COLO668 (cell line): ENCODE measurements at regions not wholly inside any gene's neighbourhood (a gene's known extent, or its start where the extent isn't known, plus 50 kb on each side); places are given as distances from the start of the nearest gene placed in this dataset.
A peak's percentile ranks its signal among the peaks of the same experiment; 100 is the strongest.
"Not testable (repeated sequence)": the region's sequence is repeated elsewhere in the genome, so short reads cannot be mapped to it uniquely, and the experiment has no call there.

Source experiments
- DNase-seq: peaks from one replicate; lab custom pipeline; 2025; ENCODE audit not compliant: unreplicated experiment; lab: John Stamatoyannopoulos, UW

DNA sequence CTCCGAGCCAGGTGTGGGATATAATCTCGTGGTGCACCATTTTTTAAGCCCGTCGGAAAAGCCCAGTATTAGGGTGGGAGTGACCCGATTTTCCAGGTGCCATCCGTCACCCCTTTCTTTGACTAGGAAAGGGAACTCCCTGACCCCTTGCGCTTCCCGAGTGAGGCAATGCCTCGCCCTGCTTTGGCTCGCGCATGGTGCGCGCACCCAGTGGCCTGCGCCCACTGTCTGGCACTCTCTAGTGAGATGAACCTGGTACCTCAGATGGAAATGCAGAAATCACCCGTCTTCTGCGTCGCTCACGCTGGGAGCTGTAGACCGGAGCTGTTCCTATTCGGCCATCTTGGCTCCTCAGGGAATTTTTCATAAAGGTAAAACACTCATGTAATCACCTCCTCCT, 63.9 kb downstream of the RWDD3 start:
- not testable (repeated sequence) for DNase-seq

DNA sequence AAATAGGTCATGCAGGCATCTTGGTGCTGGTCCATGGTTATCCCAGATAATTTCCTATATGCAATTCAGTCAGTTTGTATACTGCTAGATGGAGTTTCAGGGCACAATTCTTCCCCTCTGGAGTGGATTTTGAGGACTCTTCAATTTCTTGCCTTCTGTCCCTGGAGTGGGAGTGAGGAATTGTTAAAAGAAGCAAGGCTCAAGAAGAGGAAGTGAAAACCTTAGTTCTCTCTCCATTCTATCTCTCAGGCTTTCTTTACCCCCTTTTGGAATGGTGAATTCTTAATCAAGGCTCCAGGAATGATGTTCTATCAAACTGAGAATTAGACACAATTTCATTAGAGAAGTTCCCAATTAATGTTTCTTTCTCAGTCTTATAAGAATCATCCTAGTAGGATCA, 67.1 kb downstream of the RWDD3 start:
- no peak for DNase-seq

- DNase-seq, result no peak
These were observed 67.6 kb downstream of the RWDD3 start for GRCh38 chr1:95301614-95302013.

- no peak for DNase-seq
These were observed 70.8 kb downstream of the RWDD3 start for GRCh38 chr1:95304803-95305202.

DNA sequence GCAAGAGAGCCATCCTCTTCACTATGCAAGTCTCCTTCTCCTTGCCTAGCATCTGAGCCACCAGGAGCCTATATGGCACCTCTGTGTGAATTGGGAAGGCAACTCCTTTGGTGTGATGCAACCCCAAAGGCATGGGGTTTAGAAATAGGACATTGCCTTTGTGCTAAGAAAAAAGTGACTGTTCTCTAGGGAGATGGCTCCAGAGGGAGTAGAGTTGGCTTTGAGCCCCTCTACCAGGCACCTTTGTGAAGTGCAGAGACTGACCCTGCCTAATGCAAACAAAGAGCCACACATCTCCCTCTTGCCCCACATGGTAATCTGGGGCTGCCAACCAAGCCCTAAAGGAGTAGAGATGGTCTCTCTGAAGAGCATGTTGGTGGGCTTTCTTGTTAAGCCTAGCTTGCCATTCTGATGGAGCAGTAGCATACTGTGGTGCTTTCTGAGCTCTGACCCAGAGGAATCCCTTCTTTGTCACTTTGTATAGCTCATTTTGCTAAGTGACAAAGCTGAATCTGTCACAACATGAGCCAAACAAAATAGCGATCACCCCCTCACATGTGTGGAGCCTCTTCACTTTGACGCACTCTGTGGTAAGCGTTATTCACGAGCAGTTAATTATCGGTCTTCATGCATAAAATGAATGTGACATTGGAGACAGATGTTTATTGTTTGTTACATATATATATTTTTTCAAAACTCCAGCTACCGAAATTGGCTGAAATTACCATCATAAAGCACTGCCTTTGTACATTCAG, 74.4 kb downstream of the RWDD3 start:
- no peak for DNase-seq

GRCh38 chr1:95309031-95309471, 75.0 kb downstream of the RWDD3 start:
- peak; percentile 34 for DNase-seq

DNA sequence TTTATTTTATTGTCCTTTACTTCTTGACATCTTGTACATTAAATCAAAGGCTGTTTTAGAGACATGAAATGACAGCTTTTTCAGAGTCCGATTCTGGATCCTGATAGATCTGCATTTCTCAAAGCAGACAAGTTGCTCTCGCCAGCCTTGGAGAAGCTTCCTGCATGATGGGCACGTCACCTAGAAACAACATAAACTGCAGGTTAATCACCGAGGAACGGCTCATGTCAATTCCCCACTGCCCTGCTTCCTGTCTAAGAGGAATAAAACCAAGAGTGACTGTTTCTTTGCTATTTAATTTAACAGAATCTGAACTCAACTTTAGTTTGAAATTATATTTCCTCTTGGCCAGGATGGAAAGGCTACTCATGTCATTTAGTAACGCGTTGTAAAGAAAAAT, 77.0 kb downstream of the RWDD3 start:
- no peak for DNase-seq

- no peak for DNase-seq
These were observed 77.8 kb downstream of the RWDD3 start for GRCh38 chr1:95311762-95312161.

- DNase-seq, result no peak
These were observed 78.2 kb downstream of the RWDD3 start for GRCh38 chr1:95312181-95312580.

GRCh38 chr1:95313527-95313926, 79.5 kb downstream of the RWDD3 start:
- no peak for DNase-seq

- no peak for DNase-seq
These were observed 87.5 kb downstream of the RWDD3 start for GRCh38 chr1:95321531-95321930.

- no peak for DNase-seq
These were observed 89.1 kb downstream of the RWDD3 start for GRCh38 chr1:95323123-95323522.

- DNase-seq, result no peak
These were observed 91.3 kb downstream of the RWDD3 start for GRCh38 chr1:95325349-95325748.

DNA sequence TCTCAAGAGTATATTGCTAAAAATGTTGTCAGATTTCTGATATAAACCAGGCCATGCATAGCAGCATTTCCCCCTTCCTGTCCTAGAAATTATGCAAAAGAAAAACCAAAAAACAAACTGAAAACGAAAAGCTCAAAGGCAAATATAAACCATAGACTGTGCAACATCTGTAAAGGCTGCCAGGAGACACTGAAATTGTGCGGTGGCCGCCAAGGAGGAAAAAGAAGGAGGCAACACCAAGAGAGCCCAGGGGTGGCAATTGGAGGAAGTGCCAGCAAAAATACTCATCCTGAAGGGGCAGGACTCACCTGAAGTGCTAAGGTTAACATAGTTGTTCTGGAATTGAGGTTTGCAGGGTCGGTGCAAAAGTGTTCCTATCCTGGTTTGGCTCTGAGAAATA, 92.0 kb downstream of the RWDD3 start:
- no peak for DNase-seq

GRCh38 chr1:95332754-95333153, 98.7 kb downstream of the RWDD3 start:
- no peak for DNase-seq

DNA sequence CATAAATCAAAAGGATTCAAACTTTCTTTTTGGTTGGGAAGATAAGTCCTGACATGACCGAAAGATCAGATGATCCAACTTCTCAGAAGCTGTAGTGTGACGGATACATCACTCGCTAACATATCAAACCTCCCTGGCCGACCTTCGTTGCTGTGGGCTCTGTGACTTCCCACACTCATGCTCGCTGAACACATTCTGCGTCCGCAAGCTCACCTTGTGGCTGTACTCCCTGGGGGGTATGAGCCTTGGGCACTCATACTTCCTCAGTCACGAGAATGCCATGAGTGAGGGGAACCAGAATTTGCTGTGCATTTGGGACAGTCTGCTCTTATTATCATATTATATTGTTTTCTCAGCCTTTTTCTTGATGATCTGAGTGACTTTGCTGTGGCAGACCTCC, 105.4 kb downstream of the RWDD3 start:
- no peak for DNase-seq

GRCh38 chr1:95340061-95340460, 106.1 kb downstream of the RWDD3 start:
- DNase-seq, result no peak

GRCh38 chr1:95352767-95353166, 118.8 kb downstream of the RWDD3 start:
- DNase-seq, result peak; percentile 97

DNA sequence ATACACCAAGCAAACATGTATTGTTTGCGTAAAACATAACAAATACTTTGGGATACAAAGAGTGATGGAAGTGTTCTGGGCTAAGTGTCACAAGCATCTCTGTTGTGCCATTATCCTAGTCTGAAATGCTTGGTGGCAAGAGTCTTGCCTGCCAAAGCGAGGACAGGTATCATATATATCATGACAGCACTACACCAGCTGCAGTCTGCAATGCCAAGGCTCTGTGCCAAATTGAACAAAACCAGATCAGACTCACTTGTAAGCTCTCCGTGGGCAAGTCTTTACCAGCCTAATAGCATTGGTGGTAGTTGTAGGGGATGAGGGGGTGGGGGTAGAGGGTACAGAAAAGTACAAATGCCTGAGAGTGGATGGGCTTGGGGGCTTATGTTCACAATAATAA, 119.2 kb downstream of the RWDD3 start:
- DNase-seq, result peak; percentile 71

DNA sequence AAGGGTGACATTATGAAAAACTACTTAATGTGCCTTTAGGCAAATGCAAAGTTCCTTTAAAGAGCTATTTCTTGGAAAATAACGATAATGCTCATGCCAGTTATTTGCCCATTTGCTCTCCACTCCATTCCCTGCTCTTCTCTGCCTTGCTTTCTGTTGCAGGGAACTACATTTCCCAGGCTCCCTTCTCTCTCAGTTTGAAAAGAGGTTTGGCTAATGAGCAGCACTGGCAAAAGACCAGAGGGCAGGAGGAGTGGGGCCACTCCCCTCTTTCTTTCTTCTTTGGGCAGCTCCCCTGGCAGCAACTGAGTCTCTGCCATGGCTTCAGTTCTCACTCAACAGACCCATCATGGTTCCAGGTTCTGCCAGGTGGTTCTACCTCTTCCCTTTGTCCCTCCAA, 130.5 kb downstream of the RWDD3 start:
- no peak for DNase-seq

GRCh38 chr1:95366498-95366897, 132.5 kb downstream of the RWDD3 start:
- DNase-seq, result no peak

- DNase-seq, result no peak
These were observed 134.2 kb downstream of the RWDD3 start for GRCh38 chr1:95368178-95368577.

DNA sequence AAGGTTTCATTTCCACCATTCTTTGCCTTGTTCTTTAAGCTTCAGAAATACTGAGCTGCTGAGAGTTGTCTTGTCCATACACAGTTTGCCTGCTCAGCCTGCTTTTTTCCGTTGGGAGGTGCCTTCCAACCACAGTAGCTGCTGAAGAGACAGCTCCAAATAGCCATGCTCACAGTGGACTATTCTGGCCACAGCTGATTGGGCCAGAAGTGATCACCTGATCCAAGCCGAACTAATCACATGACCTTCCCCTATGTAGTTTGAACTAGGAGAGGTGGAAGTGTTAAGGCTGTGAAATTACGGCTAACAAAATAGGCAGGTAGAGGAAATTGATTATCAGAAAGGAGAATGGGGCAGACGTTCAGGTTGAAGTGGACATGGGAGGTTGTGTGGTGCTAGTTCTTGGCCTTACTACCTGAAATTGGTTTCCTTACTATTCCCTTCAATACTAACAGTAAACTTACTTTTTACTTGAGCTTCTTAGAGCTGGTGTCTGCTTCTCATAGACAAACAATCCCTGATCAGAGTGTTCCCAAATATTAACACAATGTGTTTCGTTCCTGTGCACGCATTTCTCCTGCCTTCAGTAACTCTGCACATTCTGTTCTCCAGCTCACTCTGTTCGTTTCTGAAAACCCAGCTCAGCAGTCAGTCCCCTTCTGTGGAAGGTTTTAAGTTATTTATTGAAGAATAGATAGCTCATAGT, 136.1 kb downstream of the RWDD3 start:
- no peak for DNase-seq
